SK-N-SH (cell line): ENCODE measurements at regions not wholly inside any gene's neighbourhood (a gene's known extent, or its start where the extent isn't known, plus 50 kb on each side); places are given as distances from the start of the nearest gene placed in this dataset.

Experiments
- CTCF ChIA-PET: fragments of 300-600, 350-600 bp; formaldehyde crosslinking; extraction: SDS; loops from one replicate; lab custom pipeline; 2021; lab: Yijun Ruan, JAX
- POLR2A ChIA-PET: fragments of 350-600 bp; sonication (Branson Sonifier 250); formaldehyde crosslinking; extraction: SDS; loops from one replicate; lab custom pipeline; 2020; ENCODE audit warnings: antibody characterized with exemption, inconsistent platforms; lab: Yijun Ruan, JAX
- DNase-seq: peaks from one replicate; pipeline ENCODE4 v3.0.0; 2012
- H2AFZ ChIP-seq: fragments of 200-600 bp; sonication (generic); 2 replicates; pipeline ENCODE4 v1.8.1; 2016; ENCODE audit warnings: antibody characterized with exemption, mild to moderate bottlenecking, low read depth
- H3F3A ChIP-seq: fragments of 200-600 bp; sonication (generic); replicated peaks from 2 replicates; pipeline ENCODE3; 2016; ENCODE audit warnings: antibody characterized with exemption, mild to moderate bottlenecking; ENCODE audit not compliant: insufficient read depth
- H3K27ac ChIP-seq, 2 experiments: fragments of 200-500 bp in 1 of 2; fragments of 200-600 bp in 1 of 2; sonication (Bioruptor generic) in 1 of 2; sonication (generic), shearing (Covaris generic) in 1 of 2; 2 replicates each; pipeline versions ENCODE4 v1.5.1 to v1.6.1; 2014 to 2016; ENCODE audit warnings: low read depth in 2 of 2, inconsistent platforms in 1 of 2, low read length in 1 of 2, mild to moderate bottlenecking in 1 of 2, mixed read lengths in 1 of 2
- H3K27me3 ChIP-seq: fragments of 200-600 bp; sonication (generic), shearing (Covaris generic); 2 replicates; pipeline ENCODE4 v1.6.1; 2016; ENCODE audit warnings: mixed run types; ENCODE audit not compliant: insufficient read depth
- H3K36me3 ChIP-seq, 2 experiments: fragments of 200-500 bp in 1 of 2; fragments of 200-600 bp in 1 of 2; sonication (Bioruptor generic) in 1 of 2; sonication (generic) in 1 of 2; replicated peaks in 1 of 2; 2 replicates each; pipeline versions ENCODE3 to v1.5.1; 2014 to 2016; ENCODE audit warnings: low read length in 1 of 2, mild to moderate bottlenecking in 1 of 2; ENCODE audit not compliant: insufficient read depth in 2 of 2, control insufficient read depth in 1 of 2
- H3K4me1 ChIP-seq, 2 experiments: fragments of 200-500 bp in 1 of 2; fragments of 200-600 bp in 1 of 2; sonication (Bioruptor generic) in 1 of 2; sonication (generic), shearing (Covaris generic) in 1 of 2; 2 replicates each; pipeline versions ENCODE4 v1.5.1 to v1.6.1; 2014 to 2016; ENCODE audit warnings: low read depth in 1 of 2, low read length in 1 of 2, mixed run types in 1 of 2; ENCODE audit not compliant: insufficient read depth in 2 of 2, control insufficient read depth in 1 of 2
- H3K4me2 ChIP-seq: fragments of 200-600 bp; sonication (generic), shearing (Covaris generic); 2 replicates; pipeline ENCODE4 v1.6.1; 2017; ENCODE audit warnings: mixed run types
- H3K4me3 ChIP-seq, 2 experiments: fragments of 200-500 bp in 1 of 2; fragments of 200-600 bp in 1 of 2; sonication (Bioruptor generic) in 1 of 2; sonication (generic), shearing (Covaris generic) in 1 of 2; 2 replicates each; pipeline versions ENCODE4 v1.5.1 to v1.8.1; 2014 to 2016; ENCODE audit warnings: low read depth in 2 of 2, inconsistent platforms in 1 of 2, low read length in 1 of 2, mild to moderate bottlenecking in 1 of 2, mixed read lengths in 1 of 2, moderate library complexity in 1 of 2
- H3K79me2 ChIP-seq: fragments of 200-600 bp; sonication (generic); 2 replicates; pipeline ENCODE4 v1.8.1; 2017; ENCODE audit warnings: mild to moderate bottlenecking; ENCODE audit not compliant: insufficient read depth
- H3K9ac ChIP-seq: fragments of 200-600 bp; sonication (generic); 2 replicates; pipeline ENCODE4 v1.6.1; 2017; ENCODE audit warnings: mixed run types
- H3K9me2 ChIP-seq: fragments of 200-600 bp; sonication (generic); 2 replicates; pipeline ENCODE4 v1.6.1; 2017; ENCODE audit warnings: mixed run types
- H3K9me3 ChIP-seq: fragments of 200-600 bp; sonication (generic); 2 replicates; pipeline ENCODE4 v1.6.1; 2017; ENCODE audit warnings: mixed run types, mild to moderate bottlenecking, moderate library complexity
- H4K20me1 ChIP-seq: fragments of 200-600 bp; sonication (generic); 2 replicates; pipeline ENCODE4 v1.6.1; 2017; ENCODE audit warnings: mild to moderate bottlenecking, mixed run types; ENCODE audit not compliant: insufficient read depth
- FOXM1 ChIP-seq: IDR thresholded peaks from 2 replicates; pipeline ENCODE4 v1.4.0; 2012; ENCODE audit warnings: low read depth, mild to moderate bottlenecking
- MXI1 ChIP-seq: IDR thresholded peaks from 2 replicates; pipeline ENCODE4 v1.6.1; 2012; ENCODE audit warnings: mild to moderate bottlenecking, low read depth, low read length, improper control_type of control experiment
- RAD21 ChIP-seq: IDR thresholded peaks from 2 replicates; pipeline ENCODE4 v1.6.1; 2012; ENCODE audit warnings: mild to moderate bottlenecking, low read length
- REST ChIP-seq: IDR thresholded peaks from 2 replicates; pipeline ENCODE4 v1.6.1; 2012; ENCODE audit warnings: mild to moderate bottlenecking, low read depth, low read length, moderate library complexity
- USF1 ChIP-seq: IDR thresholded peaks from 2 replicates; pipeline ENCODE4 v1.4.0; 2012; ENCODE audit warnings: low read depth, borderline replicate concordance
- WGBS: methylation state at CpG from one replicate; pipeline ENCODE4 v1.1.6; 2017; ENCODE audit warnings: low lambda C conversion rate; 5-methylcytosine and 5-hydroxymethylcytosine counted together
- TF ChIP-seq, protein P1 (sequence below): fragments of 200-600 bp; sonication (generic); IDR thresholded peaks from 2 replicates; pipeline ENCODE4 v1.6.1; 2017; ENCODE audit warnings: antibody characterized with exemption, mild to moderate bottlenecking, moderate library complexity

DNA sequence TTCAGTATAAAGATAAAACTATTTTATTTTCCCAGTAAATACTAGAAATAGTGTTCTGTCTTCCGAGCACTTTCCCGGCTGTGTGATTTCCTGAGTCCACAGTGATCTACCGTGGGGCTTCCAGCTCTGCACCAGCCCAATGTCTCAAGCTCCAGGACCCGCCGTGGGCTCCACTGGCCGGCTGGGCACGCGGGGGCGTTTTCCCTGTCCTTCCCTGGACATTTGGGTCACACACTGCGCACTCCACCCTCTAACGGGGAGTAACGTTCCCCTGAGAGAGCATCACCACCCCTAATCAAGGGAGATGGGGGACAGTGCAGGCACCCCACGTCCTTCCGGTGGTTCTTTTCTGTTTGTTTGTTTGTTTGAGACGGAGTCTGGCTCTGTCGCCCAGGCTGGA lies 844.6 kb upstream of the FRG1 start:
- Histone ChIP-seq H3K79me2 (no peaks in the 10 kb centered on the region), H3K9me2 (no peaks in the 10 kb centered on the region), H2AFZ (no peak overlapping the region), H3K9me3 (no peaks in the 10 kb centered on the region), H3K27ac (no peak overlapping the region), H3F3A (no peaks in the 10 kb centered on the region), H3K4me3 (no peak overlapping the region), H3K4me1 (no peaks in the 10 kb centered on the region; a peak in 1 of 4 replicates), H4K20me1 (no peaks in the 10 kb centered on the region), H3K4me2 (no peak overlapping the region), H3K9ac (no peak overlapping the region), H3K36me3 (no peaks in the 10 kb centered on the region), H3K27me3 (no peaks in the 10 kb centered on the region)
- TF ChIP-seq RAD21 (no peak), MXI1 (no peak)
- CTCF ChIA-PET = interaction anchor here (1.0 kb wide), 1 partner anchor 14 kb away, joined by 3 read pairs; no protein-coding TSS in a partner anchor
- WGBS = 63% methylated on average over 15 of the region's 16 CpGs
- POLR2A ChIA-PET = no interaction called here
- no peak for DNase-seq

GRCh38 chr4:189096717-189097116 lies 844.0 kb upstream of the FRG1 start:
- no peak overlapping the region for H3K4me3 ChIP-seq
- H4K20me1 ChIP-seq = no peaks in the 10 kb centered on the region
- 79% methylated on average over 21 of the region's 25 CpGs for WGBS
- TF ChIP-seq FOXM1 (no peak), USF1 (no peak), REST (no peak)
- TF ChIP-seq, protein P1, sequence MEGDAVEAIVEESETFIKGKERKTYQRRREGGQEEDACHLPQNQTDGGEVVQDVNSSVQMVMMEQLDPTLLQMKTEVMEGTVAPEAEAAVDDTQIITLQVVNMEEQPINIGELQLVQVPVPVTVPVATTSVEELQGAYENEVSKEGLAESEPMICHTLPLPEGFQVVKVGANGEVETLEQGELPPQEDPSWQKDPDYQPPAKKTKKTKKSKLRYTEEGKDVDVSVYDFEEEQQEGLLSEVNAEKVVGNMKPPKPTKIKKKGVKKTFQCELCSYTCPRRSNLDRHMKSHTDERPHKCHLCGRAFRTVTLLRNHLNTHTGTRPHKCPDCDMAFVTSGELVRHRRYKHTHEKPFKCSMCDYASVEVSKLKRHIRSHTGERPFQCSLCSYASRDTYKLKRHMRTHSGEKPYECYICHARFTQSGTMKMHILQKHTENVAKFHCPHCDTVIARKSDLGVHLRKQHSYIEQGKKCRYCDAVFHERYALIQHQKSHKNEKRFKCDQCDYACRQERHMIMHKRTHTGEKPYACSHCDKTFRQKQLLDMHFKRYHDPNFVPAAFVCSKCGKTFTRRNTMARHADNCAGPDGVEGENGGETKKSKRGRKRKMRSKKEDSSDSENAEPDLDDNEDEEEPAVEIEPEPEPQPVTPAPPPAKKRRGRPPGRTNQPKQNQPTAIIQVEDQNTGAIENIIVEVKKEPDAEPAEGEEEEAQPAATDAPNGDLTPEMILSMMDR = peak; percentile 38; the same call in 1 of the 2 replicates
- no peak overlapping the region for H2AFZ ChIP-seq
- ChIA-PET POLR2A (no interaction called here), CTCF (interaction anchor here (1.0 kb wide), 1 partner anchor 13 kb away, joined by 3 read pairs; no protein-coding TSS in a partner anchor)
- no peaks in the 10 kb centered on the region for H3K79me2 ChIP-seq
- no peak overlapping the region for H3K4me2 ChIP-seq
- no peaks in the 10 kb centered on the region for H3K9me2 ChIP-seq
- no peaks in the 10 kb centered on the region for H3K27me3 ChIP-seq
- no peaks in the 10 kb centered on the region for H3F3A ChIP-seq
- no peaks in the 10 kb centered on the region; a peak in 1 of 4 replicates for H3K4me1 ChIP-seq
- H3K9ac ChIP-seq = no peak overlapping the region
- no peak overlapping the region for H3K27ac ChIP-seq
- peak; percentile 54 for DNase-seq
- H3K36me3 ChIP-seq = no peaks in the 10 kb centered on the region
- no peaks in the 10 kb centered on the region for H3K9me3 ChIP-seq
